Type B pancreatic cell (in vitro differentiated cells): ENCODE measurements at regions not wholly inside any gene's neighbourhood (a gene's known extent, or its start where the extent isn't known, plus 50 kb on each side); places are given as distances from the start of the nearest gene placed in this dataset.
"Not testable (repeated sequence)": the region's sequence is repeated elsewhere in the genome, so short reads cannot be mapped to it uniquely, and the experiment has no call there.

Experiments used
- DNase-seq: peaks from one replicate; pipeline ENCODE4 v3.0.0; 2021; ENCODE audit warnings: mixed read lengths; ENCODE audit not compliant: unreplicated experiment; ENCODE audit errors: extremely low spot score
- H3K27ac Mint-ChIP-seq: 2 replicates; pipeline ENCODE4 v1.8.0; 2021; ENCODE audit warnings: mild to moderate bottlenecking, mixed read lengths
- H3K27me3 Mint-ChIP-seq: 2 replicates; pipeline ENCODE4 v1.8.0; 2021; ENCODE audit warnings: mixed read lengths
- H3K36me3 Mint-ChIP-seq: 2 replicates; pipeline ENCODE4 v1.8.0; 2021; ENCODE audit warnings: mixed read lengths
- H3K4me1 Mint-ChIP-seq: one replicate; pipeline ENCODE4 v1.8.0; 2021; ENCODE audit warnings: mixed read lengths; ENCODE audit not compliant: unreplicated experiment
- H3K4me3 Mint-ChIP-seq: 2 replicates; pipeline ENCODE4 v1.8.0; 2021; ENCODE audit warnings: mild to moderate bottlenecking, mixed read lengths
- H3K9me3 Mint-ChIP-seq: 2 replicates; pipeline ENCODE4 v1.8.0; 2021; ENCODE audit warnings: mixed read lengths
- CTCF ChIP-seq: fragments of 200-600 bp; sonication (generic); conservative IDR thresholded peaks from 2 replicates; pipeline ENCODE4 v1.5.0; 2021; ENCODE audit warnings: antibody characterized with exemption, mild to moderate bottlenecking

- Mint-ChIP-seq H3K4me3 (no peak overlapping the region), H3K27me3 (peaks cover 46% of the 10 kb centered on the region), H3K36me3 (no peaks in the 10 kb centered on the region), H3K9me3 (no peaks in the 10 kb centered on the region), H3K4me1 (no peaks in the 10 kb centered on the region), H3K27ac (no peak overlapping the region)
- DNase-seq, result no peak
- no peak for TF ChIP-seq CTCF
These were observed 278.2 kb upstream of the SFSWAP start for GRCh38 chr12:131432532-131433260.

GRCh38 chr12:131434208-131435125, 276.4 kb upstream of the SFSWAP start:
- DNase-seq, result peak; percentile 58
- H3K9me3 Mint-ChIP-seq, result no peaks in the 10 kb centered on the region
- peaks cover 46% of the 10 kb centered on the region for H3K27me3 Mint-ChIP-seq
- TF ChIP-seq CTCF, result no peak
- H3K27ac Mint-ChIP-seq, result no peak overlapping the region
- no peak overlapping the region for H3K4me3 Mint-ChIP-seq
- H3K4me1 Mint-ChIP-seq, result no peaks in the 10 kb centered on the region
- H3K36me3 Mint-ChIP-seq, result no peaks in the 10 kb centered on the region

DNA sequence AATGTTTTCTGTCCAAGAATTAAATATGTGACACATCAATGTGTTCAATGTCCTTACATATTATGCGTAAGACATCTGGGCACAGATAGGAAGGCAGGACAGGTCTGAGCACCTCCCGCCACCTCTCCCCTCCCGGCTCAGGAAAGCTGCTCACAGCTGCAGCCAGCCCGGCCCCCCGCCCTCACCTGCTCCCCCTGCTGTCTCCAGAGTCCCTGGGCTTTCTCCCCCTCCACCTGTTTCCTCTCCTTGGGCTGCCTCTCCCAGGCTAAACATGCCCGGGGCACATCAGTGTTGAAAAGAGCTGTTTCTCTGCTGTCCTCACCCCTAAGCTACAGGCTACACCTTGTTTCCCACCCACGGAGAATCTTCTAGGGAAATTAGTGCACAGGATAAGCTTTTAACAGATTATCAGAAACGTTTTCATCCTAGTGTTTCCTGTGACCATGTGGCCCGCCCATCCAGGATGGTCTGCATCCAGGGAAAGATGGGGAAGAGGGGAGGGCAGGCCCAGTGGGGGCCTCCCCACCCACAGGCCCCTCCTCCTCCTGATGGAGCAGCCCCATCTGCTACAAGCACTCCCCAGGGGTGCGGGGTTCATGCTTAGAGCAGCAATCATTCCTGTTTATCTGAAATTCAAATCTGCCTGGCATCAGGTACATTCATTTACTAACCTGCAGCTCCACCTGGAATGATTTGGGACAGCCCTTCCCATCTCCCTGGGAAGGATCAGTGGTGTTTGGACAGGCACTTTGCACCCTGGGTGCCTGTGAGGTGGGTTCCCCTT, 273.8 kb upstream of the SFSWAP start:
- Mint-ChIP-seq H3K36me3 (no peaks in the 10 kb centered on the region), H3K27ac (no peak overlapping the region), H3K9me3 (no peaks in the 10 kb centered on the region), H3K27me3 (peaks cover 31% of the 10 kb centered on the region), H3K4me1 (no peaks in the 10 kb centered on the region), H3K4me3 (peak overlapping the region; percentile 51)
- no peak for TF ChIP-seq CTCF
- DNase-seq, result peak; percentile 56

DNA sequence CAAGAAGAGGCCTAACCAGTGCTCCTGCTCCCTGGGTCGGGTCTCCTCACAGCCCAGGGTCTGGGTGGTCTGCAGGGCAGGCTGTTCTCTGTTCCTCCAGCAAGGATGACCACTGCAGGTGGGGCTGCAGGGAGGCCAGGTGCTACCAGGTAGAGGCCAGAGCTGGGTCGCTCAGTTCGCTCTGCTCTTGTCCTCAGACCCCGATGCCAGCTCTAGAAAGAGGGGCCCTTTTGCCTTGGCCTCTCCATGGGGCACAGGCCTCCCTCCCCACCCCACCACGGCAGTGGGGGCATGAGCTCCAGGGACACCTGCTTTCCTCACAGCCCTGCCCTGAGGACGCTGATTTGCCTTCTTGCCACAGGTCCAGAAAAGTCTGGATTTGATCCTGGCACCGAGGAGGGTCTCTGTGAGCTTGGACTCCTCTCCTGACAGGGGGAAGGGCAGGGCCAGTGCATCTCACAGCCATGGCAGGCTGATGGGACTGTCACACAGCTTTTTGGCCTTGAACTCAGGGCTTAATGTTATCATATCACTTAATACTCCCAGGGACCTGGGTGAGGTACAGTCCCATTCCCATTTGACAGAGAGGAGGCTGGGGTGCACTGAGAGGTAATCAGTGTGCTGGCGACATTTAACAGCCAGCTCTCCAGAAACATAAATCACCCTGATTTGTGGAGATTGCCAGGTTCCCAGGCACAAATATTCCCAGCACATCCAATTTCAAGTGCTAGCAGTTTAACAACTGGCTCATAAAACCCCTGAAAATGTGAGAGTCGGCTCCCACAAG, 273.0 kb upstream of the SFSWAP start:
- Mint-ChIP-seq H3K27me3 (peaks cover 29% of the 10 kb centered on the region), H3K4me3 (no peak overlapping the region), H3K27ac (no peak overlapping the region), H3K9me3 (no peaks in the 10 kb centered on the region), H3K4me1 (no peaks in the 10 kb centered on the region), H3K36me3 (no peaks in the 10 kb centered on the region)
- peak; percentile 63 for DNase-seq
- TF ChIP-seq CTCF, result no peak

GRCh38 chr12:131438493-131438835, 272.4 kb upstream of the SFSWAP start:
- DNase-seq, result peak; percentile 39

More at GRCh38 chr12:131438493-131438835, 272.4 kb upstream of the SFSWAP start:
- H3K36me3 Mint-ChIP-seq, H3K9me3 Mint-ChIP-seq, H3K4me3 Mint-ChIP-seq, H3K27ac Mint-ChIP-seq, H3K4me1 Mint-ChIP-seq: not testable (repeated sequence)
- peaks cover 29% of the 10 kb centered on the region for H3K27me3 Mint-ChIP-seq
